Mesenchymal stem cell (in vitro differentiated cells and primary cell): ENCODE measurements at regions not wholly inside any gene's neighbourhood (a gene's known extent, or its start where the extent isn't known, plus 50 kb on each side); places are given as distances from the start of the nearest gene placed in this dataset.
A peak's percentile ranks its signal among the peaks of the same experiment; 100 is the strongest.

Experiments used
- DNase-seq: peaks from one replicate; pipeline ENCODE4 v3.0.0-alpha.2; 2013
- H2AFZ ChIP-seq: one replicate; pipeline ENCODE4 v1.6.1; 2013; ENCODE audit warnings: low read depth, mild to moderate bottlenecking, control low read depth, inconsistent platforms, low read length, moderate library complexity
- H2AK5ac ChIP-seq: 2 replicates; pipeline ENCODE4 v1.6.1; 2013; ENCODE audit warnings: low read length, moderate library complexity, mild to moderate bottlenecking, inconsistent platforms; ENCODE audit not compliant: severe bottlenecking
- H2BK120ac ChIP-seq: one replicate; pipeline ENCODE4 v1.6.1; 2013; ENCODE audit warnings: low read depth, mild to moderate bottlenecking, inconsistent platforms, low read length, moderate library complexity
- H2BK12ac ChIP-seq, 2 experiments: one replicate each; pipeline ENCODE4 v1.6.1; 2013; ENCODE audit warnings: inconsistent platforms in 2 of 2, low read length in 2 of 2, mild to moderate bottlenecking in 2 of 2, moderate library complexity in 2 of 2, control low read depth in 1 of 2
- H2BK15ac ChIP-seq: one replicate; pipeline ENCODE4 v1.6.1; 2013; ENCODE audit warnings: mild to moderate bottlenecking, low read depth, inconsistent platforms; ENCODE audit not compliant: poor library complexity, severe bottlenecking
- H2BK5ac ChIP-seq: 2 replicates; pipeline ENCODE4 v1.6.1; 2013; ENCODE audit warnings: low read depth, mild to moderate bottlenecking, low read length, control low read depth, inconsistent platforms; ENCODE audit not compliant: poor library complexity, severe bottlenecking
- H3K14ac ChIP-seq, 2 experiments: one replicate each; pipeline ENCODE4 v1.6.1; 2013; ENCODE audit warnings: inconsistent platforms in 2 of 2, low read length in 2 of 2, control low read depth in 1 of 2, mild to moderate bottlenecking in 1 of 2, moderate library complexity in 1 of 2
- H3K18ac ChIP-seq, 2 experiments: one replicate each; pipeline ENCODE4 v1.6.1; 2013; ENCODE audit warnings: inconsistent platforms in 2 of 2, low read length in 2 of 2, control low read depth in 1 of 2, low read depth in 1 of 2, mild to moderate bottlenecking in 1 of 2
- H3K23ac ChIP-seq, 2 experiments: one replicate each; pipeline ENCODE4 v1.6.1; 2013; ENCODE audit warnings: inconsistent platforms in 2 of 2, low read length in 2 of 2, mild to moderate bottlenecking in 2 of 2, moderate library complexity in 2 of 2, control low read depth in 1 of 2
- H3K27ac ChIP-seq: 2 replicates; pipeline ENCODE4 v1.5.1; 2013; ENCODE audit warnings: mild to moderate bottlenecking, moderate library complexity, low read length, control low read depth, inconsistent platforms; ENCODE audit not compliant: poor library complexity, severe bottlenecking
- H3K27me3 ChIP-seq, 2 experiments: 2 replicates each; pipeline versions ENCODE4 v1.6.1 to v1.7.0; 2013; ENCODE audit warnings: low read length in 2 of 2, mild to moderate bottlenecking in 2 of 2, moderate library complexity in 2 of 2, control low read depth in 1 of 2, inconsistent platforms in 1 of 2; ENCODE audit not compliant: control insufficient read depth in 1 of 2, insufficient read depth in 1 of 2
- H3K36me3 ChIP-seq, 2 experiments: 2 replicates each; pipeline versions ENCODE4 v1.6.1 to v1.7.0; 2013; ENCODE audit warnings: low read length in 2 of 2, control low read depth in 1 of 2, inconsistent platforms in 1 of 2, low read depth in 1 of 2, mild to moderate bottlenecking in 1 of 2; ENCODE audit not compliant: insufficient read depth in 2 of 2, control insufficient read depth in 1 of 2
- H3K4ac ChIP-seq, 2 experiments: one replicate each; pipeline ENCODE4 v1.6.1; 2013; ENCODE audit warnings: inconsistent platforms in 2 of 2, low read length in 2 of 2, mild to moderate bottlenecking in 2 of 2, moderate library complexity in 2 of 2, control low read depth in 1 of 2, low read depth in 1 of 2
- H3K4me1 ChIP-seq: 2 replicates; pipeline ENCODE4 v1.6.1; 2013; ENCODE audit warnings: low read depth, low read length, control low read depth; ENCODE audit not compliant: control insufficient read depth, insufficient read depth
- H3K4me2 ChIP-seq: 2 replicates; pipeline ENCODE4 v1.6.1; 2013; ENCODE audit warnings: low read length, mild to moderate bottlenecking, inconsistent platforms; ENCODE audit not compliant: poor library complexity, severe bottlenecking
- H3K4me3 ChIP-seq, 2 experiments: 2 replicates each; pipeline versions ENCODE4 v1.5.1 to v1.7.0; 2013; ENCODE audit warnings: low read length in 2 of 2, mild to moderate bottlenecking in 2 of 2, control low read depth in 1 of 2, low read depth in 1 of 2; ENCODE audit not compliant: insufficient read depth in 1 of 2
- H3K79me1 ChIP-seq: replicated peaks from 2 replicates; pipeline ENCODE4 v1.6.1; 2013; ENCODE audit warnings: mild to moderate bottlenecking, control low read depth, low read length, inconsistent platforms; ENCODE audit not compliant: poor library complexity, severe bottlenecking
- H3K9ac ChIP-seq: 2 replicates; pipeline ENCODE4 v1.7.0; 2013; ENCODE audit warnings: mild to moderate bottlenecking, low read length, moderate library complexity
- H3K9me3 ChIP-seq: 2 replicates; pipeline ENCODE4 v1.7.0; 2013; ENCODE audit warnings: mild to moderate bottlenecking, low read length; ENCODE audit not compliant: control insufficient read depth
- H4K8ac ChIP-seq: one replicate; pipeline ENCODE4 v1.6.1; 2013; ENCODE audit warnings: inconsistent platforms, mild to moderate bottlenecking, low read length, moderate library complexity
- H4K91ac ChIP-seq: one replicate; pipeline ENCODE4 v1.6.1; 2013; ENCODE audit warnings: mild to moderate bottlenecking, low read length, inconsistent platforms
- WGBS: methylation state at CpG from one replicate; pipeline ENCODE4 v1.1.7; 2013; ENCODE audit warnings: mixed read lengths; 5-methylcytosine and 5-hydroxymethylcytosine counted together

DNA sequence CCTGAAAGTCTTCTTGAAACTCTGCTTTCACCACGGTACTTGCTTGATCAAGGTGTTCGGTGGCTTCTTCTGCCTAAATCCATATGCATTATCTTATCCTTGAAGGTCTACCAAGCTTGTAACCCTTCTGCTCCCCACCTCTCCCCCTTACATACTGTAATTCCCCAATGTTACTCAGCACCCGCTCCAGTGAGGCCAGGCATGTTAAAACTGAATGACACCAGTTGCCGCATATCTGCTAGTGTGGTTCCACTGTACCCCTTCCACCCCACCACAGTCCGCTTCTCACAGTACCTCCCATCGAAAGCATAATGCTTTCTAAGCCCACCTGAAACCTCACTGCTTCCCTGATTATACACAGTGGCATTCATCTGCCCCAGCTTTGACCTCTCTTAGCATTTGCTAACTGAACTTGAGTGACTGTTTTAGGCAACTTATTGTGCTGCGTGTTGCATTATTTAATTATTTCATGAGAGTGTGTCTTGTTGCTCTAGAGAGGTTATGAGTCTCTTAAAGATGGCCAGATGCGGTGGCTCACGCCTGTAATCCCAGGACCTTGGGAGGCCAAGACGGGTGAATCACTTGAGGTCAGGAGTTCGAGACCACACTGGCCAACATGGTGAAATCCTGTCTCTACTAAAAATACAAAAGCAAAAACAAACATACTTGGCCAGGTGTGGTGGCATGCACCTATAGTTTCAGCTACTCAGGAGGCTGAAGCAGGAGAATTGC lies 87.6 kb upstream of the MBNL2 start:
- WGBS, result 85% methylated on average over 11 of the region's 11 CpGs
- Histone ChIP-seq H3K18ac (peak overlapping the region in 1 of 2 experiments; percentile 16), H3K36me3 (no peaks in the 10 kb centered on the region), H4K8ac (peak overlapping the region; percentile 12), H3K27me3 (no peaks in the 10 kb centered on the region), H4K91ac (no peak overlapping the region), H2BK15ac (no peak overlapping the region), H3K79me1 (no peaks in the 10 kb centered on the region), H2BK5ac (no peak overlapping the region), H3K4me2 (no peak overlapping the region), H3K4ac (no peak overlapping the region), H2BK12ac (peak overlapping the region in 1 of 2 experiments; percentile 49), H3K23ac (no peak overlapping the region), H2AK5ac (no peak overlapping the region), H3K9me3 (no peaks in the 10 kb centered on the region), H3K27ac (no peak overlapping the region), H3K4me1 (peaks cover under 1% of the 10 kb centered on the region), H3K4me3 (no peak overlapping the region), H2BK120ac (no peak overlapping the region), H3K14ac (no peak overlapping the region), H3K9ac (no peak overlapping the region), H2AFZ (no peak overlapping the region)
- DNase-seq, result peak; percentile 52

GRCh38 chr13:97135883-97136282 lies 86.2 kb upstream of the MBNL2 start:
- no peak overlapping the region for H2BK5ac ChIP-seq
- DNase-seq, result no peak
- H4K8ac ChIP-seq, result no peak overlapping the region
- no peaks in the 10 kb centered on the region for H3K9me3 ChIP-seq
- H3K4me3 ChIP-seq, result no peak overlapping the region
- no peaks in the 10 kb centered on the region for H3K36me3 ChIP-seq
- H3K9ac ChIP-seq, result no peak overlapping the region
- peaks cover 3% of the 10 kb centered on the region for H3K4me1 ChIP-seq
- no peak overlapping the region for H3K27ac ChIP-seq
- H2AK5ac ChIP-seq, result no peak overlapping the region
- H4K91ac ChIP-seq, result no peak overlapping the region
- 82% methylated on average over 3 of the region's 4 CpGs for WGBS
- no peak overlapping the region for H2AFZ ChIP-seq
- H3K4me2 ChIP-seq, result no peak overlapping the region
- no peak overlapping the region for H3K4ac ChIP-seq
- no peak overlapping the region for H2BK120ac ChIP-seq
- H2BK15ac ChIP-seq, result no peak overlapping the region
- H3K27me3 ChIP-seq, result no peaks in the 10 kb centered on the region
- no peaks in the 10 kb centered on the region for H3K79me1 ChIP-seq
- H3K14ac ChIP-seq, result no peak overlapping the region
- H3K23ac ChIP-seq, result no peak overlapping the region
- H2BK12ac ChIP-seq, result no peak overlapping the region
- H3K18ac ChIP-seq, result no peak overlapping the region

DNA sequence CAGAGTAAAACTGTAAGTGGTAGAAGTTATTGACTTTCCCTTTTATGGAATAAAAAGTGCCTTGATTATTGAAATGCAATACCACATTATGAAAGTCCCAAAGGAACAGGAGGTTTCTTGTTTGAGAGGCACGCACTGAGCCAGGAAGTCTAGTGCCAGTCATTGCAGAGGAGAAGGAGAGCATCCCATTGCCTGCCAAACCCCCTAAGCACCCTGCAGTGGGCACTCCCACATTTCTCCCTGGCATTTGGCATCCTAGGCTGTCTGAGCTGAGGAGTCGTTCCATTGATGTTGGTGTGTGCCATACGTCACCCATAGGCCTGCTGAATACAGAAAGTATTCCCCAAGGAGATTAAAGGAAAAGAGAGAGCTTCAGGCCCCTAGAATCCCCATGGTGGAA lies 85.7 kb upstream of the MBNL2 start:
- H2BK5ac ChIP-seq, result no peak overlapping the region
- H3K27me3 ChIP-seq, result no peaks in the 10 kb centered on the region
- no peak overlapping the region for H3K4me2 ChIP-seq
- no peak overlapping the region for H3K23ac ChIP-seq
- H3K79me1 ChIP-seq, result no peaks in the 10 kb centered on the region
- no peak overlapping the region for H3K4me3 ChIP-seq
- no peak for DNase-seq
- no peak overlapping the region for H3K14ac ChIP-seq
- no peak overlapping the region for H2BK12ac ChIP-seq
- no peaks in the 10 kb centered on the region for H3K9me3 ChIP-seq
- H4K8ac ChIP-seq, result no peak overlapping the region
- H4K91ac ChIP-seq, result no peak overlapping the region
- peaks cover 3% of the 10 kb centered on the region for H3K4me1 ChIP-seq
- no peak overlapping the region for H2AFZ ChIP-seq
- H2BK120ac ChIP-seq, result no peak overlapping the region
- H3K18ac ChIP-seq, result no peak overlapping the region
- H3K9ac ChIP-seq, result no peak overlapping the region
- H2AK5ac ChIP-seq, result no peak overlapping the region
- H2BK15ac ChIP-seq, result peak overlapping the region; percentile 54
- no peak overlapping the region for H3K27ac ChIP-seq
- H3K4ac ChIP-seq, result no peak overlapping the region
- H3K36me3 ChIP-seq, result no peaks in the 10 kb centered on the region
- 100% methylated on average over 3 of the region's 3 CpGs for WGBS

GRCh38 chr13:97139691-97140090 lies 82.4 kb upstream of the MBNL2 start:
- no peak overlapping the region for H3K23ac ChIP-seq
- peak overlapping the region; percentile 79 for H4K91ac ChIP-seq
- peak overlapping the region in 1 of 2 experiments; percentile 40 for H3K4ac ChIP-seq
- 75% methylated on average over 3 of the region's 3 CpGs for WGBS
- peak overlapping the region; percentile 14 to 99 for H2BK12ac ChIP-seq
- peak overlapping the region; percentile 43 to 75 for H3K18ac ChIP-seq
- no peak overlapping the region for H3K9ac ChIP-seq
- H2AK5ac ChIP-seq, result no peak overlapping the region
- H2AFZ ChIP-seq, result peak overlapping the region; percentile 46
- peak; percentile 14 for DNase-seq
- H4K8ac ChIP-seq, result peak overlapping the region; percentile 85
- no peak overlapping the region for H3K27ac ChIP-seq
- no peaks in the 10 kb centered on the region for H3K36me3 ChIP-seq
- no peaks in the 10 kb centered on the region for H3K9me3 ChIP-seq
- H2BK5ac ChIP-seq, result no peak overlapping the region
- no peak overlapping the region for H3K4me2 ChIP-seq
- H3K79me1 ChIP-seq, result no peaks in the 10 kb centered on the region
- peak overlapping the region; percentile 75 for H2BK120ac ChIP-seq
- peaks cover 5% of the 10 kb centered on the region for H3K4me1 ChIP-seq
- H3K14ac ChIP-seq, result no peak overlapping the region
- H3K27me3 ChIP-seq, result no peaks in the 10 kb centered on the region
- no peak overlapping the region for H3K4me3 ChIP-seq
- H2BK15ac ChIP-seq, result no peak overlapping the region
